ENCODE measurements at regions not wholly inside any gene's neighbourhood (a gene's known extent, or its start where the extent isn't known, plus 50 kb on each side); places are given as distances from the start of the nearest gene placed in this dataset.

- BruUV-seq (replicated peaks) = no TSS peak
- no peaks in the 10 kb centered on the region for H3K27me3 ChIP-seq (ENCODE audit: insufficient read depth, low read length)
- no peak overlapping the region for H3K9ac ChIP-seq (ENCODE audit: low read length)
- POLR2A ChIA-PET = no interaction called here
- no peaks in the 10 kb centered on the region for H4K20me1 ChIP-seq (ENCODE audit: insufficient read depth)
- intact Hi-C loops (cut with micrococcal nuclease) = no loop called here
- no peaks in the 10 kb centered on the region for H3K9me2 ChIP-seq (ENCODE audit: insufficient read depth)
- no peak for ATAC-seq
- TF ChIP-seq CBX3 (IDR thresholded peaks at IDR 0.05; ENCODE audit: low read depth) (no peak), SIN3A (IDR thresholded peaks at IDR 0.05; ENCODE audit: low read depth) (no peak), JUND (IDR thresholded peaks at IDR 0.05) (no peak), EGR1 (IDR thresholded peaks at IDR 0.05; ENCODE audit: low read depth) (no peak), ZFX (IDR thresholded peaks at IDR 0.05) (no peak), EZH2 (IDR thresholded peaks at IDR 0.05) (no peak), CEBPB (IDR thresholded peaks at IDR 0.05; ENCODE audit: low read depth) (no peak), FOSL1 (IDR thresholded peaks at IDR 0.05; ENCODE audit: low read depth) (no peak), TCF7L2 (IDR thresholded peaks at IDR 0.05; ENCODE audit: borderline replicate concordance, extremely low read depth, insufficient read depth, insufficient read length) (no peak), YY1 (IDR thresholded peaks at IDR 0.05; ENCODE audit: extremely low read depth, insufficient replicate concordance, low read depth, low read length) (no peak), SP1 (IDR thresholded peaks at IDR 0.05; ENCODE audit: low read depth) (no peak)
- TF ChIP-seq, protein P1, sequence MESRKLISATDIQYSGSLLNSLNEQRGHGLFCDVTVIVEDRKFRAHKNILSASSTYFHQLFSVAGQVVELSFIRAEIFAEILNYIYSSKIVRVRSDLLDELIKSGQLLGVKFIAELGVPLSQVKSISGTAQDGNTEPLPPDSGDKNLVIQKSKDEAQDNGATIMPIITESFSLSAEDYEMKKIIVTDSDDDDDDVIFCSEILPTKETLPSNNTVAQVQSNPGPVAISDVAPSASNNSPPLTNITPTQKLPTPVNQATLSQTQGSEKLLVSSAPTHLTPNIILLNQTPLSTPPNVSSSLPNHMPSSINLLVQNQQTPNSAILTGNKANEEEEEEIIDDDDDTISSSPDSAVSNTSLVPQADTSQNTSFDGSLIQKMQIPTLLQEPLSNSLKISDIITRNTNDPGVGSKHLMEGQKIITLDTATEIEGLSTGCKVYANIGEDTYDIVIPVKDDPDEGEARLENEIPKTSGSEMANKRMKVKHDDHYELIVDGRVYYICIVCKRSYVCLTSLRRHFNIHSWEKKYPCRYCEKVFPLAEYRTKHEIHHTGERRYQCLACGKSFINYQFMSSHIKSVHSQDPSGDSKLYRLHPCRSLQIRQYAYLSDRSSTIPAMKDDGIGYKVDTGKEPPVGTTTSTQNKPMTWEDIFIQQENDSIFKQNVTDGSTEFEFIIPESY (IDR thresholded peaks at IDR 0.05; ENCODE audit: extremely low read depth, insufficient replicate concordance, low read length) = no peak
- TF ChIP-seq, protein P2, sequence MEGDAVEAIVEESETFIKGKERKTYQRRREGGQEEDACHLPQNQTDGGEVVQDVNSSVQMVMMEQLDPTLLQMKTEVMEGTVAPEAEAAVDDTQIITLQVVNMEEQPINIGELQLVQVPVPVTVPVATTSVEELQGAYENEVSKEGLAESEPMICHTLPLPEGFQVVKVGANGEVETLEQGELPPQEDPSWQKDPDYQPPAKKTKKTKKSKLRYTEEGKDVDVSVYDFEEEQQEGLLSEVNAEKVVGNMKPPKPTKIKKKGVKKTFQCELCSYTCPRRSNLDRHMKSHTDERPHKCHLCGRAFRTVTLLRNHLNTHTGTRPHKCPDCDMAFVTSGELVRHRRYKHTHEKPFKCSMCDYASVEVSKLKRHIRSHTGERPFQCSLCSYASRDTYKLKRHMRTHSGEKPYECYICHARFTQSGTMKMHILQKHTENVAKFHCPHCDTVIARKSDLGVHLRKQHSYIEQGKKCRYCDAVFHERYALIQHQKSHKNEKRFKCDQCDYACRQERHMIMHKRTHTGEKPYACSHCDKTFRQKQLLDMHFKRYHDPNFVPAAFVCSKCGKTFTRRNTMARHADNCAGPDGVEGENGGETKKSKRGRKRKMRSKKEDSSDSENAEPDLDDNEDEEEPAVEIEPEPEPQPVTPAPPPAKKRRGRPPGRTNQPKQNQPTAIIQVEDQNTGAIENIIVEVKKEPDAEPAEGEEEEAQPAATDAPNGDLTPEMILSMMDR (IDR thresholded peaks at IDR 0.05 in 2 of 3, conservative IDR thresholded peaks at IDR 0.05 in 1 of 3; ENCODE audit: borderline replicate concordance in 1 of 3, insufficient read depth in 1 of 3, low read depth in 2 of 3, low read length in 2 of 3) = no peak
- TF ChIP-seq, protein P3, sequence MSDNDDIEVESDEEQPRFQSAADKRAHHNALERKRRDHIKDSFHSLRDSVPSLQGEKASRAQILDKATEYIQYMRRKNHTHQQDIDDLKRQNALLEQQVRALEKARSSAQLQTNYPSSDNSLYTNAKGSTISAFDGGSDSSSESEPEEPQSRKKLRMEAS (IDR thresholded peaks at IDR 0.05) = no peak
- no peak overlapping the region for H3K4me3 ChIP-seq (replicated peaks in 1 of 2; ENCODE audit: low read depth in 1 of 2, low read length in 2 of 2)
- H2AFZ ChIP-seq (ENCODE audit: low read depth, low read length, poor library complexity, severe bottlenecking) = no peak overlapping the region
- H3K36me3 ChIP-seq (ENCODE audit: control insufficient read depth in 1 of 2, insufficient read depth in 2 of 2, low read length in 2 of 2) = no peaks in the 10 kb centered on the region
- no peaks in the 10 kb centered on the region for H3K79me2 ChIP-seq (ENCODE audit: insufficient read depth, low read length)
- H3K27ac ChIP-seq (ENCODE audit: low read depth, low read length) = no peak overlapping the region
- CTCF ChIA-PET = no interaction called here
- H3K9me3 ChIP-seq (ENCODE audit: control insufficient read depth in 1 of 2, insufficient read depth in 1 of 2, low read depth in 1 of 2, low read length in 2 of 2) = no peaks in the 10 kb centered on the region
- no peaks in the 10 kb centered on the region for H3K4me1 ChIP-seq (ENCODE audit: control insufficient read depth in 1 of 2, insufficient read depth in 2 of 2, low read length in 2 of 2)
- H3K4me2 ChIP-seq (ENCODE audit: low read length) = no peak overlapping the region
- RAD21 ChIA-PET (ENCODE audit: low non-redundant PET in 1 of 2, low total read pairs in 2 of 2, uncharacterized antibody in 2 of 2, unreplicated experiment in 2 of 2) = no interaction called here
- no peak for DNase-seq (ENCODE audit: low read depth, low spot score)
Observed at GRCh38 chr9:3662671-3663070, 136.9 kb upstream of the RFX3 start.
